AG04450 (cell line): ENCODE measurements at regions not wholly inside any gene's neighbourhood (a gene's known extent, or its start where the extent isn't known, plus 50 kb on each side); places are given as distances from the start of the nearest gene placed in this dataset.

Experiments
- CTCF ChIA-PET: fragments of 300-600, 350-600 bp; formaldehyde crosslinking; extraction: SDS; loops from one replicate; lab custom pipeline; 2022; ENCODE audit warnings: antibody characterized with exemption, inconsistent platforms; lab: Charles Lee
- POLR2A ChIA-PET: fragments of 350-600 bp; formaldehyde crosslinking; extraction: SDS; loops from one replicate; lab custom pipeline; 2021; ENCODE audit warnings: antibody characterized with exemption, inconsistent platforms; lab: Yijun Ruan, JAX
- DNase-seq: peaks from one replicate; pipeline ENCODE4 v3.0.0-alpha.2; 2011; ENCODE audit warnings: low read depth, low spot score
- H3K27ac ChIP-seq: one replicate; pipeline ENCODE4 v1.5.1; 2012; ENCODE audit warnings: low read depth, low read length, control low read depth
- H3K27me3 ChIP-seq: one replicate; pipeline ENCODE4 v1.6.0; 2012; ENCODE audit warnings: low read length; ENCODE audit not compliant: control insufficient read depth, insufficient read depth
- H3K4me3 ChIP-seq: 2 replicates; pipeline ENCODE4 v1.5.1; 2011; ENCODE audit warnings: mild to moderate bottlenecking, low read depth, low read length, control low read depth
- H3K9me3 ChIP-seq: 2 replicates; pipeline ENCODE4 v1.5.1; 2012; ENCODE audit warnings: low read length; ENCODE audit not compliant: control insufficient read depth, insufficient read depth
- CTCF ChIP-seq: IDR thresholded peaks from 2 replicates; pipeline ENCODE4 v1.5.1; 2011; ENCODE audit warnings: low read depth, low read length, control low read depth, inconsistent platforms

GRCh38 chr18:70720607-70721006, 431.8 kb downstream of the SOCS6 start:
- POLR2A ChIA-PET, result no interaction called here
- Histone ChIP-seq H3K4me3 (no peak overlapping the region), H3K9me3 (no peaks in the 10 kb centered on the region), H3K27ac (no peak overlapping the region), H3K27me3 (no peaks in the 10 kb centered on the region)
- no peak for DNase-seq
- TF ChIP-seq CTCF, result no peak
- CTCF ChIA-PET, result no interaction called here

GRCh38 chr18:70709720-70710119, 420.9 kb downstream of the SOCS6 start:
- ChIA-PET CTCF (no interaction called here), POLR2A (no interaction called here)
- DNase-seq, result no peak

GRCh38 chr18:70709144-70709543, 420.3 kb downstream of the SOCS6 start:
- no peaks in the 10 kb centered on the region for H3K27me3 ChIP-seq
- ChIA-PET POLR2A (no interaction called here), CTCF (no interaction called here)
- no peak for TF ChIP-seq CTCF
- no peak for DNase-seq
- H3K4me3 ChIP-seq, result no peak overlapping the region
- H3K9me3 ChIP-seq, result no peaks in the 10 kb centered on the region
- no peak overlapping the region for H3K27ac ChIP-seq

More at GRCh38 chr18:70709720-70710119, 420.9 kb downstream of the SOCS6 start:
- no peak overlapping the region for H3K4me3 ChIP-seq
- TF ChIP-seq CTCF, result no peak
- H3K9me3 ChIP-seq, result peaks cover 6% of the 10 kb centered on the region; the same call in 1 of the 2 replicates
- H3K27ac ChIP-seq, result no peak overlapping the region
- H3K27me3 ChIP-seq, result no peaks in the 10 kb centered on the region

- no peaks in the 10 kb centered on the region for H3K27me3 ChIP-seq
- H3K27ac ChIP-seq, result no peak overlapping the region
- TF ChIP-seq CTCF, result no peak
- DNase-seq, result no peak
- H3K4me3 ChIP-seq, result no peak overlapping the region
- POLR2A ChIA-PET, result no interaction called here
- no peaks in the 10 kb centered on the region for H3K9me3 ChIP-seq
- CTCF ChIA-PET, result no interaction called here
Measured at GRCh38 chr18:70705831-70706416, 417.1 kb downstream of the SOCS6 start.

- Histone ChIP-seq H3K9me3 (no peaks in the 10 kb centered on the region), H3K4me3 (no peak overlapping the region), H3K27ac (no peak overlapping the region), H3K27me3 (no peaks in the 10 kb centered on the region)
- POLR2A ChIA-PET, result no interaction called here
- no peak for DNase-seq
- CTCF ChIA-PET, result no interaction called here
- TF ChIP-seq CTCF, result no peak
Measured at GRCh38 chr18:70700496-70700895, 411.7 kb downstream of the SOCS6 start.
